GM10248 (cell line): ENCODE measurements at regions not wholly inside any gene's neighbourhood (a gene's known extent, or its start where the extent isn't known, plus 50 kb on each side); places are given as distances from the start of the nearest gene placed in this dataset.

Experiments
- CTCF ChIA-PET: fragments of 300-600 bp; sonication (Branson Sonifier 250); formaldehyde crosslinking; extraction: SDS; loops from one replicate; lab custom pipeline; 2021; ENCODE audit warnings: antibody characterized with exemption; lab: Yijun Ruan, JAX
- POLR2A ChIA-PET: fragments of 350-650 bp; sonication (Branson Sonifier 250); formaldehyde crosslinking; extraction: SDS; loops from one replicate; lab custom pipeline; 2020; ENCODE audit warnings: antibody characterized with exemption; lab: Yijun Ruan, JAX
- DNase-seq: peaks from one replicate; pipeline ENCODE4 v3.0.0; 2012; ENCODE audit errors: extremely low spot score
- CTCF ChIP-seq: IDR thresholded peaks from 2 replicates; pipeline ENCODE4 v1.5.1; 2012; ENCODE audit warnings: mild to moderate bottlenecking, low read depth; ENCODE audit errors: extremely low read depth, missing control alignments, control extremely low read depth

- POLR2A ChIA-PET = interaction anchor here (0.5 kb wide), 1 partner anchor 189 kb away, joined by 3 read pairs; no protein-coding TSS in a partner anchor
- CTCF ChIA-PET = no interaction called here
- no peak for TF ChIP-seq CTCF
- no peak for DNase-seq
Measured at GRCh38 chr1:98452162-98452561, 209.4 kb upstream of the SNX7 start.

- ChIA-PET CTCF (no interaction called here), POLR2A (no interaction called here)
- TF ChIP-seq CTCF = no peak
Measured at GRCh38 chr1:98441281-98441680, 220.2 kb upstream of the SNX7 start.

GRCh38 chr1:98439471-98439870, 222.1 kb upstream of the SNX7 start:
- no peak for DNase-seq
- ChIA-PET POLR2A (no interaction called here), CTCF (interaction anchor here (1.1 kb wide), 1 partner anchor 10 kb away, joined by 3 read pairs; no protein-coding TSS in a partner anchor)
- no peak for TF ChIP-seq CTCF

More at GRCh38 chr1:98441281-98441680, 220.2 kb upstream of the SNX7 start:
- DNase-seq = no peak

GRCh38 chr1:98437540-98437939, 224.0 kb upstream of the SNX7 start:
- TF ChIP-seq CTCF = no peak
- no peak for DNase-seq
- CTCF ChIA-PET = no interaction called here
- POLR2A ChIA-PET = no interaction called here

GRCh38 chr1:98437011-98437410, 224.5 kb upstream of the SNX7 start:
- CTCF ChIA-PET = no interaction called here
- no peak for DNase-seq
- no peak for TF ChIP-seq CTCF
- POLR2A ChIA-PET = no interaction called here

GRCh38 chr1:98429965-98430443, 231.5 kb upstream of the SNX7 start:
- no peak for TF ChIP-seq CTCF
- no peak for DNase-seq
- ChIA-PET CTCF (interaction anchor here (1.0 kb wide), 1 partner anchor 9 kb away, joined by 3 read pairs; no protein-coding TSS in a partner anchor), POLR2A (no interaction called here)
